Breast epithelium (tissue), 3 donors: ENCODE measurements at regions not wholly inside any gene's neighbourhood (a gene's known extent, or its start where the extent isn't known, plus 50 kb on each side); places are given as distances from the start of the nearest gene placed in this dataset.

Source experiments
- POLR2A ChIP-seq: fragments of 450-650 bp; IDR thresholded peaks from one replicate; pipeline ENCODE4 v1.6.1; 2016; ENCODE audit warnings: antibody characterized with exemption, mild to moderate bottlenecking, moderate library complexity
- TF ChIP-seq, protein P1 (sequence below), 3 donors: fragments of 450-650 bp; IDR thresholded peaks; one replicate each; pipeline ENCODE4 v1.5.1; 2016 to 2017; ENCODE audit warnings: antibody characterized with exemption in 3 of 3, mild to moderate bottlenecking in 3 of 3, moderate library complexity in 3 of 3

DNA sequence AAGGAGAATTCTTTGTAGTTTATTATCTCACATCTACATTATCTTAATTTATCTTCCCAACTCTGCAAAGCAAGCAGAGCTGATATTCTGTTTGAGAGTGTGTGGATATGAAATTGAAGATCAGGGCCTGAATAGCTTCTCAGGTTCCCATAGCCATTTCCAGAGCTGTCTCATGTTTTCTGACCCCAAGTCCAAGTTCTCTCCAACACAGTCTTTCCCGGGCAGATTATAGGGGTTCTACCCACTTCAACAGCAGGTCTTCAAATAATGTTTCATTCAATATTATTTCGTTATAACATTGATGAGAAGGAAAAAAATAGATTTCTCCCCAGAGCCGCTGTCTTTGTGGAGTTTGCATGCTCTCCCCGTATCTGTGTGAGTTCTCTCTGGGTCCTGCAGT is 234.9 kb downstream of the ENC1 start:
- TF ChIP-seq, protein P1, sequence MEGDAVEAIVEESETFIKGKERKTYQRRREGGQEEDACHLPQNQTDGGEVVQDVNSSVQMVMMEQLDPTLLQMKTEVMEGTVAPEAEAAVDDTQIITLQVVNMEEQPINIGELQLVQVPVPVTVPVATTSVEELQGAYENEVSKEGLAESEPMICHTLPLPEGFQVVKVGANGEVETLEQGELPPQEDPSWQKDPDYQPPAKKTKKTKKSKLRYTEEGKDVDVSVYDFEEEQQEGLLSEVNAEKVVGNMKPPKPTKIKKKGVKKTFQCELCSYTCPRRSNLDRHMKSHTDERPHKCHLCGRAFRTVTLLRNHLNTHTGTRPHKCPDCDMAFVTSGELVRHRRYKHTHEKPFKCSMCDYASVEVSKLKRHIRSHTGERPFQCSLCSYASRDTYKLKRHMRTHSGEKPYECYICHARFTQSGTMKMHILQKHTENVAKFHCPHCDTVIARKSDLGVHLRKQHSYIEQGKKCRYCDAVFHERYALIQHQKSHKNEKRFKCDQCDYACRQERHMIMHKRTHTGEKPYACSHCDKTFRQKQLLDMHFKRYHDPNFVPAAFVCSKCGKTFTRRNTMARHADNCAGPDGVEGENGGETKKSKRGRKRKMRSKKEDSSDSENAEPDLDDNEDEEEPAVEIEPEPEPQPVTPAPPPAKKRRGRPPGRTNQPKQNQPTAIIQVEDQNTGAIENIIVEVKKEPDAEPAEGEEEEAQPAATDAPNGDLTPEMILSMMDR (IDR thresholded peaks at IDR 0.05), result no peak
- no peak for TF ChIP-seq POLR2A
